ENCODE measurements at regions not wholly inside any gene's neighbourhood (a gene's known extent, or its start where the extent isn't known, plus 50 kb on each side); places are given as distances from the start of the nearest gene placed in this dataset.
"Not testable (repeated sequence)": the region's sequence is repeated elsewhere in the genome, so short reads cannot be mapped to it uniquely, and the experiment has no call there.

DNA sequence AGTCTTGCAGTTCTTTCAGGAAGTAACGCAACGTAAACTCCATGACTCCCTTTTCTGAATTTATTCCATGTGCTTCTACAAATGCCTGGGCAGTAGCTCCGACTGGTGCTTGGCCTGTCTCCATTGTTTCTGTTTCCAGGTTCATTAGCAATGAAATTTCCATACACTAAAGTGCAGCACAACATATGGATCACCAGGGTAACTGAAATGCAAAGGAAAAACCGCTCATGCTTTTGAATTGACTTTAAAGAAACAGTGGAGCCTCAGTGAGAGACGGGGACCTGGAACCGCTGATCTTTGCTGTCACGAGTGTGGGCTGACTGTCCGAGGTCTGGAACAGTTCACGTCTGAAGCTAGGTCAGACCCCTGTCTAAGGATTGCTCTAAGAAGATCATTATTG, 126.5 kb upstream of the IGFBP3 start:
- Mint-ChIP-seq H3K27ac (no peak overlapping the region), H3K9me3 (no peaks in the 10 kb centered on the region), H3K4me1 (ENCODE audit: unreplicated experiment) (no peaks in the 10 kb centered on the region), H3K27me3 (no peaks in the 10 kb centered on the region), H3K4me3 (no peak overlapping the region), H3K36me3 (no peaks in the 10 kb centered on the region)
- TF ChIP-seq, protein P1, sequence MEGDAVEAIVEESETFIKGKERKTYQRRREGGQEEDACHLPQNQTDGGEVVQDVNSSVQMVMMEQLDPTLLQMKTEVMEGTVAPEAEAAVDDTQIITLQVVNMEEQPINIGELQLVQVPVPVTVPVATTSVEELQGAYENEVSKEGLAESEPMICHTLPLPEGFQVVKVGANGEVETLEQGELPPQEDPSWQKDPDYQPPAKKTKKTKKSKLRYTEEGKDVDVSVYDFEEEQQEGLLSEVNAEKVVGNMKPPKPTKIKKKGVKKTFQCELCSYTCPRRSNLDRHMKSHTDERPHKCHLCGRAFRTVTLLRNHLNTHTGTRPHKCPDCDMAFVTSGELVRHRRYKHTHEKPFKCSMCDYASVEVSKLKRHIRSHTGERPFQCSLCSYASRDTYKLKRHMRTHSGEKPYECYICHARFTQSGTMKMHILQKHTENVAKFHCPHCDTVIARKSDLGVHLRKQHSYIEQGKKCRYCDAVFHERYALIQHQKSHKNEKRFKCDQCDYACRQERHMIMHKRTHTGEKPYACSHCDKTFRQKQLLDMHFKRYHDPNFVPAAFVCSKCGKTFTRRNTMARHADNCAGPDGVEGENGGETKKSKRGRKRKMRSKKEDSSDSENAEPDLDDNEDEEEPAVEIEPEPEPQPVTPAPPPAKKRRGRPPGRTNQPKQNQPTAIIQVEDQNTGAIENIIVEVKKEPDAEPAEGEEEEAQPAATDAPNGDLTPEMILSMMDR (conservative IDR thresholded peaks at IDR 0.05), result no peak
- no peak for DNase-seq (ENCODE audit: extremely low spot score, unreplicated experiment)

DNA sequence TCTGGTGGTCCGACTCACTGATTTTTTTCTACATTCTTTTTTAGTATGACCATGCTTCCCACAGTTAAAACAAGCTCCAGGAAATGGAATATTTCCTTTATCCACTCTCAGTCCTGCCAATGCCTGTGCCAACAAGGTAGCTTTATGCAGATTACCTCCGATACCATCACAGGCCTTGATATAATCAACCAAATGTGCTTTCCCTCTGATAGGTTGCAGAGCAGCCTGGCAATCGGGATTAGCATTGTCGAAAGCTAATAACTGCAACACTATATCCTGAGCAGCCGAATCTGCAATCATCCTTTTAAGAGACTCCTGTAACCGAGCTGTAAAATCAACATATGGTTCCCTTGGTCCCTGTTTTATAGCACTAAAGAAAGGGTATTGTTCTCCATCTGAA, 122.3 kb upstream of the IGFBP3 start:
- not testable (repeated sequence) for H3K4me1 Mint-ChIP-seq (ENCODE audit: unreplicated experiment); H3K27me3 Mint-ChIP-seq; H3K4me3 Mint-ChIP-seq; H3K36me3 Mint-ChIP-seq; H3K9me3 Mint-ChIP-seq; DNase-seq (ENCODE audit: extremely low spot score, unreplicated experiment); H3K27ac Mint-ChIP-seq

DNA sequence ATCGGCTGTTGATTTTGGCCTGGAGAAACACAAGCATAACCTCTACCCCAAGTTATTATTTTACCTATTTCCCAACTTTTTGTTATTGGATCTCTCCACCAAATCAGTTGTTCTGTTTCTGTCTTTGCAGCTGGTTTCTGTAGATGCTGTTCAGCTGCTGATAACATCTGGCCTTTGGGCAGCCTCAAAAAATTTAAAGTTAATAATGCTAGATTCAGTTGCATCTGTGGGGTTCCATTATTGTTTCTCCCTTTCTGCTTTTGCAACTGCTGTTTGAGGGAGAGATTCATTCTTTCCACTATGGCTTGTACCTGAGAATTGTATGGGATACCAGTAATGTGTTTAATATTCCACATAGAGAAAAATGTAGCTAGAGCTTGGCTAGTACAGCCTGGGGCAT, 118.7 kb upstream of the IGFBP3 start:
- not testable (repeated sequence) for DNase-seq (ENCODE audit: extremely low spot score, unreplicated experiment); H3K36me3 Mint-ChIP-seq; H3K27me3 Mint-ChIP-seq; H3K4me3 Mint-ChIP-seq; H3K9me3 Mint-ChIP-seq; H3K27ac Mint-ChIP-seq; H3K4me1 Mint-ChIP-seq (ENCODE audit: unreplicated experiment)

DNA sequence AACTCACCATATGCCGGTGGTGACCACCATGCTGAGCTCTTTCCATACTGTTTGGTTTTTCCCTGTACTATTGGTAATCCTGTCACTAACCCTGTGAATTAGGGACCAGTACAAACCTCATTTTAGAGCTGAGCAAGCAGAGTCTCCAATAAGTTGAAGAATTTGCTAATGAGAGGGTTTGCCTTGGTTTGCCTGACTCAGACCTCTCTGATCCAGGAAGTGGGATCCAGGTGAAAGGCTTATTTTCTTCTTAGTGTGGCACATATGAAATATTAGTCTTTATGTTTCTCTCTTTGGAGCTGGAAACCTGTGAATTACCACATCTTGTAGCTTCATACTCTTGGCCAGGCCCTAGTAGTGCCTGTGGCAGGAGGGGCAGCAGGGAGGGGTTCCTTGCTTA, 114.1 kb upstream of the IGFBP3 start:
- H3K9me3 Mint-ChIP-seq, result no peaks in the 10 kb centered on the region
- DNase-seq (ENCODE audit: extremely low spot score, unreplicated experiment), result no peak
- TF ChIP-seq, protein P1 (conservative IDR thresholded peaks at IDR 0.05), result no peak
- H3K27ac Mint-ChIP-seq, result no peak overlapping the region
- no peaks in the 10 kb centered on the region for H3K4me1 Mint-ChIP-seq (ENCODE audit: unreplicated experiment)
- H3K27me3 Mint-ChIP-seq, result no peaks in the 10 kb centered on the region
- no peaks in the 10 kb centered on the region for H3K36me3 Mint-ChIP-seq
- H3K4me3 Mint-ChIP-seq, result no peak overlapping the region

DNA sequence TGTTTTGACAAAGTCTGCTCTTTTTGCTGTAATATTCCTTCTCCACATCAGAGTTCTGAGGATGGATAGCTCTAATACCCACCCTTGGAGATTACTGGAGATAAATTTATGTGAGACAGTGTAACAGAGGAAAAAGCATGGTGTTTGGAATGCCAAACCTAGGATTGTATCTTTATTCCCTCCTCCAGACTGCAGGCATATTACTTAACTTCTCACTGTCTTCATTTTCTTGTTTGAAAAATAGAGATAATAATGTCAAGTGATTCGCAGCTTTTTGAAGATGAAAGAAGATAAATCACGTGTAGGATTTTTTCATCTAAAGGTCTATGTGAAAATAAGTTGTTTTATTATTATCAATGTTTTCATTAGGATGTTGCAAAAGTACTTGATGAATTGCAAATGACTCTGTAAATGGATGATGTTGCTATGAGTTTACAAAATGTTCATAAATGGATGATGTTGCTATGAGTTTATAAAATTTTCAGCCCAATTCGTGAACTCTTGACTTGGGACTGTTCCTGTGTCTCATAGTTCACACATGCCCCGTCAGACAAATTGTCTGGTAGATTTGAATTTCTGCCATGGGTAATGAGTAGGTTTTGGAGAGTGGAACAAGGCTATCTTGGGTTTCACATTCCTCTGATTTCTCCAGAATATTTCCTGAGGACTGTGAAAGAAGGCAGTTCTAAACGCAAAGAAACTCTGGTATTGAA, 113.1 kb upstream of the IGFBP3 start:
- Mint-ChIP-seq H3K4me1 (ENCODE audit: unreplicated experiment) (no peaks in the 10 kb centered on the region), H3K36me3 (no peaks in the 10 kb centered on the region), H3K27ac (no peak overlapping the region), H3K9me3 (no peaks in the 10 kb centered on the region), H3K4me3 (no peak overlapping the region), H3K27me3 (no peaks in the 10 kb centered on the region)
- no peak for DNase-seq (ENCODE audit: extremely low spot score, unreplicated experiment)
- TF ChIP-seq, protein P1 (conservative IDR thresholded peaks at IDR 0.05), result no peak

DNA sequence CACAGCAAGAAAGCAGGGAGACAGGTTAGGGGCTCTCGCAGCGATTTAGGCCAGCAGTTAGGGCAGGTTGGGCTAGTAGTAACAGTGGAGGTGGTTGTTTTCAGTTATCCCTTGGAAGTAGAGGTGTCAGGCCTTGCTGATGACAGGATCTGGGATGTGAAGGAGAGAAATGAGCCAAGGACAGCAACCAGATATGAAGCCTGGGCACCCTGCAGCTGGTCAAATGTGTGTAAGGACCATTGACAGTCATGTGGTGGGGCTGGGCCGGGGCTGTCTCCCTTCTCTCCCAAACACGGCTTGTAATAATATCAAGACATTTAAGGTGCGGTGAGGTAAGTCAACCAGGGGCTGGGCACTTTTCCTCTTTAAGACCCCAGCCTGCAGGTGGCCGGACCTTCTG, 112.5 kb upstream of the IGFBP3 start:
- H3K27ac Mint-ChIP-seq, result no peak overlapping the region
- H3K9me3 Mint-ChIP-seq, result no peaks in the 10 kb centered on the region
- H3K36me3 Mint-ChIP-seq, result no peaks in the 10 kb centered on the region
- H3K4me3 Mint-ChIP-seq, result no peak overlapping the region
- no peaks in the 10 kb centered on the region for H3K4me1 Mint-ChIP-seq (ENCODE audit: unreplicated experiment)
- H3K27me3 Mint-ChIP-seq, result no peaks in the 10 kb centered on the region
- DNase-seq (ENCODE audit: extremely low spot score, unreplicated experiment), result no peak
- TF ChIP-seq, protein P1 (conservative IDR thresholded peaks at IDR 0.05), result no peak

DNA sequence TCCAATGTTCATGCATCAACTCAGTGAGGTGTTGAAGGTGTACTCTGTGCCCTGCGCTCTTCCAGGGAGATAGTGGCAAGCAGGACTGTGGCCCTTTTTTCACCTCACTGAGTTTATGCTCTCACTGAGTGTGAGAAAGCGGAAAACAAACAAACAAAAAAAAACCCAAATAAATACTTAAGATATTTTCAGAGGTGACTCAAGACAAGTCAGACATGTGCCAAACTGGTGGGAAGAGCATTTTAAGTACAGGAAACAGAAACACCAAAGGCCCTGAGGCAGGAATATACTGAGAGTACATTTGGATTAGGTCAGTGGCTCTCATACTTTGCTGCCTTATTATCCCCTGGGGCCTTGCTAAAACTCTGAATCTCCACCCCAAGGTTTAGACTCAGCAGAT, 111.9 kb upstream of the IGFBP3 start:
- Mint-ChIP-seq H3K9me3 (no peaks in the 10 kb centered on the region), H3K4me1 (ENCODE audit: unreplicated experiment) (no peaks in the 10 kb centered on the region), H3K27ac (no peak overlapping the region), H3K4me3 (no peak overlapping the region), H3K27me3 (no peaks in the 10 kb centered on the region), H3K36me3 (no peaks in the 10 kb centered on the region)
- DNase-seq (ENCODE audit: extremely low spot score, unreplicated experiment), result no peak
- TF ChIP-seq, protein P1 (conservative IDR thresholded peaks at IDR 0.05), result no peak
